NCI-H1436 (cell line): ENCODE measurements at regions not wholly inside any gene's neighbourhood (a gene's known extent, or its start where the extent isn't known, plus 50 kb on each side); places are given as distances from the start of the nearest gene placed in this dataset.

Source experiments
- DNase-seq: peaks from one replicate; lab custom pipeline; 2025; lab: John Stamatoyannopoulos, UW

- DNase-seq = no peak
Observed at GRCh38 chr7:1359681-1360485, 99.4 kb downstream of the MICALL2 start.

GRCh38 chr7:1360521-1360971 is 98.7 kb downstream of the MICALL2 start:
- no peak for DNase-seq

GRCh38 chr7:1361016-1361755 is 98.1 kb downstream of the MICALL2 start:
- no peak for DNase-seq

GRCh38 chr7:1361756-1362125 is 97.5 kb downstream of the MICALL2 start:
- no peak for DNase-seq

- no peak for DNase-seq
Observed at GRCh38 chr7:1362301-1362700, 97.0 kb downstream of the MICALL2 start.

GRCh38 chr7:1364068-1364905 is 95.0 kb downstream of the MICALL2 start:
- DNase-seq = no peak

- DNase-seq = no peak
Observed at GRCh38 chr7:1364906-1365570, 94.2 kb downstream of the MICALL2 start.

GRCh38 chr7:1365846-1366245 is 93.4 kb downstream of the MICALL2 start:
- no peak for DNase-seq

GRCh38 chr7:1366801-1367405 is 92.4 kb downstream of the MICALL2 start:
- DNase-seq = peak; percentile 57

GRCh38 chr7:1367501-1368183 is 91.6 kb downstream of the MICALL2 start:
- DNase-seq = no peak

- no peak for DNase-seq
Observed at GRCh38 chr7:1368184-1368681, 91.0 kb downstream of the MICALL2 start.

- peak; percentile 73 for DNase-seq
Observed at GRCh38 chr7:1368682-1369571, 90.3 kb downstream of the MICALL2 start.

- DNase-seq = no peak
Observed at GRCh38 chr7:1369916-1370657, 89.2 kb downstream of the MICALL2 start.

GRCh38 chr7:1370738-1371137 is 88.5 kb downstream of the MICALL2 start:
- no peak for DNase-seq

GRCh38 chr7:1372063-1372462 is 87.2 kb downstream of the MICALL2 start:
- no peak for DNase-seq

GRCh38 chr7:1372671-1373379 is 86.4 kb downstream of the MICALL2 start:
- no peak for DNase-seq

- no peak for DNase-seq
Observed at GRCh38 chr7:1377111-1377909, 82.0 kb downstream of the MICALL2 start.
